GM18520 (cell line): ENCODE measurements at regions not wholly inside any gene's neighbourhood (a gene's known extent, or its start where the extent isn't known, plus 50 kb on each side); places are given as distances from the start of the nearest gene placed in this dataset.

Source experiments
- ATAC-seq: cut with Tn5 transposase; IDR thresholded peaks from one replicate; pipeline ENCODE4 v1.9.1; 2021; ENCODE audit not compliant: unreplicated experiment

GRCh38 chr6:169881976-169882375 is 130.6 kb downstream of the ERMARD start:
- no peak for ATAC-seq

- ATAC-seq: no peak
Observed at GRCh38 chr6:169881398-169881797, 130.0 kb downstream of the ERMARD start.

GRCh38 chr6:169880516-169880915 is 129.1 kb downstream of the ERMARD start:
- ATAC-seq: no peak

- no peak for ATAC-seq
Observed at GRCh38 chr6:169869301-169869700, 117.9 kb downstream of the ERMARD start.

- ATAC-seq: no peak
Observed at GRCh38 chr6:169868458-169868857, 117.0 kb downstream of the ERMARD start.

- ATAC-seq: no peak
Observed at GRCh38 chr6:169867751-169868191, 116.3 kb downstream of the ERMARD start.

GRCh38 chr6:169866668-169867521 is 115.5 kb downstream of the ERMARD start:
- ATAC-seq: no peak

GRCh38 chr6:169866140-169866534 is 114.7 kb downstream of the ERMARD start:
- no peak for ATAC-seq

- no peak for ATAC-seq
Observed at GRCh38 chr6:169865346-169866139, 114.1 kb downstream of the ERMARD start.

- no peak for ATAC-seq
Observed at GRCh38 chr6:169864148-169865020, 113.0 kb downstream of the ERMARD start.

- ATAC-seq: no peak
Observed at GRCh38 chr6:169863710-169864109, 112.3 kb downstream of the ERMARD start.

- ATAC-seq: no peak
Observed at GRCh38 chr6:169862892-169863525, 111.6 kb downstream of the ERMARD start.

- no peak for ATAC-seq
Observed at GRCh38 chr6:169862043-169862891, 110.8 kb downstream of the ERMARD start.

GRCh38 chr6:169861431-169862042 is 110.1 kb downstream of the ERMARD start:
- ATAC-seq: no peak

- ATAC-seq: no peak
Observed at GRCh38 chr6:169859978-169860703, 108.7 kb downstream of the ERMARD start.

GRCh38 chr6:169859401-169859977 is 108.1 kb downstream of the ERMARD start:
- ATAC-seq: no peak

- no peak for ATAC-seq
Observed at GRCh38 chr6:169858935-169859351, 107.5 kb downstream of the ERMARD start.

- no peak for ATAC-seq
Observed at GRCh38 chr6:169858293-169858934, 107.0 kb downstream of the ERMARD start.
